NK-92 treated with Interleukin-12 subunit alpha and Interleukin-12 subunit beta, amount 100 ng/mL, for 24 hours (cell line): ENCODE measurements at regions not wholly inside any gene's neighbourhood (a gene's known extent, or its start where the extent isn't known, plus 50 kb on each side); places are given as distances from the start of the nearest gene placed in this dataset.

Experiments used
- DNase-seq: peaks from one replicate; lab custom pipeline; 2025; lab: John Stamatoyannopoulos, UW

DNA sequence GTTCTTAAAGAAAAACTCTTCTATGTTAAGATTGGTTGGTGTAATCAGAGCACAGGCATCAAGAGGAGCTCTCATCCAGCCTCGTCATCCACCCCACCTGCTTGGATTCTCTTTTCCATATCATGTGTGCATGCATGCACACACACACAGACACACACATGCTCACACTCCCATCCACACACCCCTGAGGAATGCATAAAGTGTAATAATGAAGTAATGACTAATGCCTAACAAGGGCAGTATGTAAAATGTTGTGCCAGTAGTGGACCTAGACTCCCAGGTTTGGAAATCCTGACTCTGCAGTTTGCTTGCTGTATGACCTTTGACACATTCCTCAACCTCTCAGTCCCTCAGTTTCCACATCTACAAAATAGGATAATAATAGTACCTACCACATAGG, 280.0 kb upstream of the ANKRD55 start:
- DNase-seq: no peak

DNA sequence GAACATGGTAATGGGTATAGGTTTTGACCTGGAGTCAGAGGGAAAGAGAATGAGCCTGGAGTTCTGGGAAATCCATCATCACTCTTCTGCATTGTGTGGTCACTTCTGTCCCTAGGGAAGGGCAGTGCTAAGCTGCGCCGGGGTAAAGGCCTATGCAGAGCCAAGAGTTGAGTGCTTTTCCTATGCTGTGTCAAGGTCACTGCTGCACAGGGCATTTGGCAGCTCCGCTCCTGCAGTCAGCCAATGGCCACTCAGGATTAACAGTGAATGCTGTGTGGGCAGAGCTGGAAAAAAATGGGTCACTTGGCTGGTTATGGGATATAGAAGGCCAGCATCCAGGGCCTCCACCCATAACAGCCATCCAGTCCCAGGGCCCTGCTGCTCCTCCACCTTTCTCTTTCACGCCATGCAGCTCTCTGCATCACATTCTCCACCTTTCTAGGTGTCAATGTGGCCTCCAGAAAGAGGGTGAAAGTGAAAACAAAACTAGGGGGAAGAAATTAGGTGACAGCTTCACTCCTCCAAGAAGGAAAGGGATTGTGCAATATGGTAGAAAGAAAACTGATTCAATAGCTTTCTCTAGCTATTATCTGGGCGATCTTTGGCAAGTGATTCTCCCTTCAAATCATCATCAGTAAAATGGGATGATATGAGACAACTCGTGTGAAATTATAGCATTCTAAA, 279.3 kb upstream of the ANKRD55 start:
- DNase-seq: no peak

DNA sequence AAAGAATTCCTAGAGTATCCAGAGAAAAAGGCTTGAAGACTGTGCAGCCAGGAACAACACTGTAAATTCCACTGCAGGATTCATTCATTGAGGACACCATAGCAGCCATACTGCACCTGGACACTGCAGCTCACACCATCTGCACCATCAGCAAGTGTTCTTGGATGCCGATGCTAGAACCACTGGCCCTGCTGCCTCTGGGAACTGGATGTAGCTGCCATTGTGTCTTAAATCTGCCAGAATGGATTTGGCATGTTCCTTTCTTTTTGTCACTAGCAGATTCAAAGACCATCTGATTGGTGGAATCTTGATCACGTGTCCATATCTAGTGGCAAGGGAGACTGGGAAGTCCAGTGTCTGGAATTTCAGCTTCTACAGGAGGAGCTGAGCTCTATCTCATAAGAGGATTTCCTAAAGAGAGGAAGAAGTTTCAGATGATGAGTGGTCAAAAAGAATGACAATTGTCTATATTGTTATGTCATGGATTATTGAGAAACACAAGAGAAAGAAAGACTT, 278.3 kb upstream of the ANKRD55 start:
- DNase-seq: no peak

DNA sequence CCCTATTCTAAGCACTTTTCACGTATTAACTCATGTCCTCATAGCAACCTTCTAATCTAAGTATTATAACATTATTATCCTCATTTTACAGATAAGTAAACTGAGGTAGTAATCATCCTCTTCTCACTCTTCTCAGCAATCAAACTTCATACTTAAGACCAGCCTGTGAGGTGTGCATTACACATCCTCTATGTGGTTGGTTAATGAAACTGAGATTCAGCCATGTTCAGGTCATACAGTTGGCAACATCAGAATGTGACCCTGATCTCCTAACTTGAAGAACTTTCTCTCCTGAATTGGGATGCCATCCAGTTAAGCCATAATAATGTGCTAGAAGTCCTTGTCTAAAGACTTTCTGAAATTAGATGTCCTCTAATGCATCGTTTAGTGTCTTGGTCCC, 275.1 kb upstream of the ANKRD55 start:
- DNase-seq: no peak

DNA sequence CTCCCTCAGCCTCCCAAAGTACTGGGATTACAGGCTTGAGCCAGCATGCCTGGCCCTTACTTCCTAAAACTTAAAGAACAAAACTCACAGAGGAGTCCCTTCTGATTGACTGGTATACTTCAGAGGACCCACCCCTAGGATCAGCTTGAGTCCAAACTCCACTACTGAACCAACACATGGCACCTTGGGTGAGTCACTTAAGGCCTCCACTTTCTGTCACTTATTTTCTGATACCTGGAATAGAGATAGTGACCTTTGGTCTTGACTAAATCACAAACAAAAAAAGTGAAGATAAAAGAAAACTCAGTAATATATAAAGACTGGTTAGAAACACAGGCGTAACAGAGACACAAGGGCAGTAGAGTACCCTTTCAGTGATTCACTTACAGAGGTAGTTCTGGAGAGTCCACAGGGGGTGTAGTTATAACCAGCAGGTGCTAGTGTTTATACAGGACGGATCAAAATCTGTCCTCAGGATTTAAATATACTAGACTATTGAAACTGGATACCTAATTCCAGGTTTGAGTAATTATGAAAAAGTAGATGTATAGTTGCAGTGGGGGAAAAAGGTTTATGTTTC, 274.3 kb upstream of the ANKRD55 start:
- DNase-seq: no peak

DNA sequence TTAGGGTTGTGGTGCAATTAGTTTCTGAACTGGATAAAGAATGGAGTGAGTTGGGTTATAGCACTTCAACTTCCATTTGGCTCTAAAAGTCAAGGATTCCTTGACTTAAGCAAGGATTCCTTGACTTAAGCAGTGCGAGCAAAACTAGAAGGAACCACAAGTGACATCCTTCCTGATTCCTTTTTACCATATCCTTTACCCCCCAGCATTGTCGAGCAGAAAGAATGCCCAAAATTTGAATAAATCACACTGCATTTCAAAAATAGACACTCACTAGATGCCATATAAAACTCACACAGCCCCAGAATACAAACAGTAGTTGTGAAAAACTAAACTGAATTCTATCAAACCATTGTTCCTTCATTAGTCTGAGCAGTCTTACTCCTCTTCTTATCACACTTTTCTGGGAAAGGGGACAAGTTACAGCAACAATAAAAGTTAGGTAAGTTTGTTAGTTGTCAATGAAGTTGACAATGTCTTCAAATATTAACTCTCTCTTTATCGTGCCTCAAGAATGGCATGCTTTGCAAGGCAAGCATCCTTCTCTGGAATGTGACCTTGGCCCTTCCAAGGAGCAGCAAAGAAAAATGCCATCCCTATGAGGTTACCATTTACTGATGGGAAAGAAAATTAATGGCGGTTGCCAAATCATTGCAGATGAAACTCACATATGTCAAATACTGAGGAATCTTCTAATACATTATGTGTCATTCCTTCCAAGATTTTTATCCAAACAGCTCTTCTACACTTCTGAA, 273.3 kb upstream of the ANKRD55 start:
- no peak for DNase-seq

DNA sequence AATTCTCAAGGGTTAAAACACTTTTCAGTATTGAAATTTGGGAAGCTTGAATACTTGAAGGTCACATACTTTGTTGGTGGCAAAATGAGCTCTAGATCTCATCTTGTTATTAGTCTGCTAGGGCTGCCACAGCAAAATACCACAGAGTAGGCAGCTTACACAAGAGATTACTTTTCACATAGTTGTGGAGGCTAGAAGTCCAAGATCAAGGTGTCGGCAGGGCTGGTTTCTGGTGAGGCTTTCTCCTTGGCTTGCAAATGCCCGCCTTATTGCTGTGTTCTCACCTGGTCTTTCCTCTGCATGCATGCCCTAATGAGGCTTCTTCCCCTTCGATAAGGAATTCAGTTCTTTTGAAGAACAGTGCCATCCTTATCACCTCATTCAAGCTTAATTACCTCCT, 270.8 kb upstream of the ANKRD55 start:
- DNase-seq: no peak

DNA sequence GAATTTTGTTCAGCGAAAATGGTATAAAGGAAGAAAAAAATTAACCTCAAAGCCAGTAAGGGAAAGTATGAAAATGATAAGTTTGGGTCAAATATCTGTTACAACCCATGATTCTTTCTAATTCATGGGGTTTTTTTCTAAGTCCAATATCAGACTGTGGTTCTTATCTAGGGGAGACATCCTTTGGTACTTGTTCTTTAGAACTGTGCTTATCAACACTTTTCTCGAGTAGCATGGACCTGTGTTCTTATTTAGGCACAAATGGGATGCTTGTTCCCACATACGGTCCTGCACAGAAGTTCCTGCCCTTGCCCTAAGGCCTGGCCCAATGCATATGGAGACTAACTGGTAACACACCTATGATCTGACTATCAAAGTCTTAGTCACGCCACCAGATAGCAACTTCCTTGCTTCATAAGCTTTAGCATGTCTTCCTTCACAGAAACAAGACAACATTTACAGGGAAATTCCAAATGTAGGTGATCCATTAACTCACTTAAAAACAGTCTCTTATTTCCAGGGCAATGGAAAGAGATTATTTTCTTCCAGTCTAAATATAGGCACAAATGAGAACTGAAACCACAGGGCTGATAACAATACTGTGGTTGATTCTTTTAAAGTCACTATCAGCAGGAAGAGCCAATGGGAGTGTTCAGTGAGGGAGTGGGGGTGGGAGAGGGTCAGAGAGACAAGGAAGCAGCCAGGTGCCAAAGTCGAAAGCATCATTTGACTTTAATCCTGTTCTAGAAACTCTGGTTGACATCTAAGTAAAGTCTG, 268.8 kb upstream of the ANKRD55 start:
- DNase-seq: no peak

DNA sequence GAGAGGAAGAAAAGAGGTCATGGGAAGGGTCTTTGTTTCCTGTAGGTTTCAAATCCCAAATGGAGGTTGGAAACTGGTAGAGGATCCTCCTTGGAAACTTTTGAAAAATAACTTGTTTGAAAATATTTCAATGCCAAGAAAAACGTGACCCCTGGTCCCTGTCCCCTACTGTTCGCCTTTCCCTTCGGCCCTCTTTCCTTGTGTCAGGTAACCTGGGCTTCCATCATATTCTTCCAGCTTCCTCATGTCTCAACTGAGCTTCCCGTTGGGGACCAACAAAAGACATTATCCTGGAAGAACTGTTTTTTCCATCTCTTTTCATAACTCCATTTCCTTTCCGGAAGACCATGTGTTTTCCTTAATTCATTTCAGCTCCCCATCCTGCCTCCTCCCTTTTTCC, 266.8 kb upstream of the ANKRD55 start:
- DNase-seq: no peak

DNA sequence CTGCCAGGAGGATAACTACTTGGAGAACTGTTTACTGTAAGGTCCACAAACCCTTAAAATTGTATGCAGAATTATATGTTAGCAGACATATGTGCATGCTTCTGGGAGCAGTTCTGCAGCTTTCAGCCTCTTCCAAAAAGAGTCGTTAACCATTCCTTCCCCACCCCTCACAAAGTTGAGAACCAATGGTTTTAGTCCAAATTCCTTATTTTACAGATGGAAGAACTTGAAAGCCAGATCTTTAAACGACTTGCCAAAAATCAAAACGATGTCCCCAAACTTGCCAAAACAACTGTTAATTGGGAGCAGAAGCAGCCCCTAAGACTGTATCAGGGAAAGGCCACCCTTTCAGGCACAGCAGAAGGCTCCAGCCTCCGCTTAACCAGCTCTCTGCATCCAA, 266.4 kb upstream of the ANKRD55 start:
- DNase-seq: no peak

DNA sequence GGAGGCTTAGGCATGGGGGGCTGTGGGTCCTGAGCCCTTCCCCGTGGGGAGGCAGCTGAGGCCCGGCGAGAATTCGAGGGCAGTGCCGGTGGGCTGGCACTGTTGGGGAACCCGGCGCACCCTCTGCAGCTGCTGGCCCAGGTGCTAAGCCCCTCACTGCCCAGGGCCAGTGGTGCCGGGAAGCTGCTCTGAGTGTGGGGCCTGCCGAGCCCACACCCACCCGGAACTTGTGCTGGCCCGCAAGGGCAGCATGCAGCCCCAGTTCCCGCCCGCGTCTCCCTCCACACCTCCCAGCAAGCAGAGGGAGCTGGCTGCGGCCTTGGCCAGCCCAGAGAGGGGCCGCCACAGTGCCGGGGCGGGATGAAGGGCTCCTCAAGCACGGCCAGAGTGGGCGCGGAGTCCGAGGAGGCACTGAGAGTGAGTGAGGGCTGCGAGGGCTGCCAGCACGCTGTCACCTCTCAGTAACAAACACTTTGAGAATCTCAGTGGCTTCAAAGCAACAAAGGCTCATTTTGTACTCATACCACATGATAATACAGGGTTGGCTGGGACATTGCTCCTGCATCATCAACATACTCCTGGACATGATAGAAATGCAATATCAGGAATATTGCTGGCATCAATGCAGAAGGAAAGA, 265.7 kb upstream of the ANKRD55 start:
- DNase-seq: no peak

DNA sequence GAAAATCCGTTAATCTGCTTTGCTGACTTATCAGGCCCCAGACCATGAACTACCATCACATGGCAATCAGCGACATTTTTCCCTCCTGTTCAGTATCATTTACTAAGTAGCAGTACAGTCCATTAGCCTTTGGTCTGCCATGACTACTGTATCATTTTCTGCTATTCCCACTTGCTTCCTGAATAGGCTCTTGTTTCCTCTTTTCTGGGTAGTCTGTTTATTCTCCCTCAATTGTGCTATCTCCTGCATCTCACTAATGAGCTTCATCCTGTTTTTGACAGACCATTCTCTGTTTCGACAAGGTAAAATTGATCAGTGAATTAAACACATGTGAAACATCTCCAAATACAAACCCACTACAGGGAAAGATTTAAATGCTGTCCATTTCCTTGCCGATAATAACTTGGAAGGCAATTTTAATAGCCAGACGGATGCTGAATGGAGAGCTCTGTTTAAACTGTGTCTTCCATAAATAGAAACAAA, 263.5 kb upstream of the ANKRD55 start:
- no peak for DNase-seq

DNA sequence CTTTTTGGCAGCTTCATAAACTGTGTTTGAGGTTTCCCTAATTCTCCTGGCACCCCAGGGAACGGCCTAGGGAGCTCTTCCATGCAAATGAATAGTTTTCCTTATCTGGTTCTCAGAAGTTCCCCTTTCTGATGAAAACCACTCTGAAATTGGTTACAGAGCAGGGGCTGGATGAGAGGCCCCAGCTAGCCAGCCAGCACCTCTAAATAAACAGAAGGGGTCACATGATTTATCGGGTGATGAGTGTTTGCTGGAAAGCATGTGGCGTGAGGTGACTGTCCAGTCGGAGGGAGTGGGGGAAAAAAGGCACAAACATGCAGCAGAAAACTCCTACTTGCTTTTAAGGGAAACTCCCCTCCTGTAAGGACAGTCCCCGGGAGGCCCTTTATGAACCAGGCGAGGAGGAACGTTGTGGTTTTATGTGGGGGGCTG, 261.2 kb upstream of the ANKRD55 start:
- no peak for DNase-seq

DNA sequence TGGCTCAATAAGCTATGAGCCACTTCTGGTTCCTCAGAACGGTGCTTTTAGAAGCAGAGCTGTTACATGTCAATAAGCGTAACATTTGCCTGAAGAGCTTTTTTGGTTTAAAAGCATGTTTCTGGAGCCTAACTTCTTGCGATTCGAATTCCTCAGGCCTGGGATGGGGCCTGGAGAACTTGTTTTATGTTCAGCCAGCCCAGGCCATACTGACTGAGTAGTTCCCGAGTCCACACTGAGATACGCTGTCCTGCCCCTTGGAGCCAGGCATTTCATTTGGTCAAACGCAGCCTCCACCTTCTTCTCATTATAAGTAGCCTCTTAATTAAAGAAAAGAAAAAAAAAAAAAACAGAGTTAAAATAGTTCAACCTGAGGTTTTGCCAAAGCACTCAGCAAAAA, 260.6 kb upstream of the ANKRD55 start:
- no peak for DNase-seq

DNA sequence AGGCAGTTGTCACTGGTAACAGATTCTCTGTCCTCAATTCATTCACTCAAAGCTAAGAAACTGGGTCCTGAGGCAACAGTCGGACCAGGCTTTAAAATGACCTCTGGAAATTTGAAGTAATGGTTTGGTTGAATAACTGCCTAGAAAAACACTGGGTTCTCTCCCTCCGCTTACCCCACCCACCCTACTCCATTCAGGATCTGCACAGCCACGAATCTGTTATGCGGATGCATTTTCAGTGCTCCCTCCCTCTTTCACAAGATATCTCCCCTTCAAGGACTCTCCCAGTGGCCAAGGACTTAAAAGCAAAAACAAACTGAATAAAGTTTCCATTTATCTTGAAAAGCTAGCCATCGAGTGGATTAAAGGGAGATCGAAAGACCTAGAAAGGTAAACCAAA, 260.2 kb upstream of the ANKRD55 start:
- no peak for DNase-seq

DNA sequence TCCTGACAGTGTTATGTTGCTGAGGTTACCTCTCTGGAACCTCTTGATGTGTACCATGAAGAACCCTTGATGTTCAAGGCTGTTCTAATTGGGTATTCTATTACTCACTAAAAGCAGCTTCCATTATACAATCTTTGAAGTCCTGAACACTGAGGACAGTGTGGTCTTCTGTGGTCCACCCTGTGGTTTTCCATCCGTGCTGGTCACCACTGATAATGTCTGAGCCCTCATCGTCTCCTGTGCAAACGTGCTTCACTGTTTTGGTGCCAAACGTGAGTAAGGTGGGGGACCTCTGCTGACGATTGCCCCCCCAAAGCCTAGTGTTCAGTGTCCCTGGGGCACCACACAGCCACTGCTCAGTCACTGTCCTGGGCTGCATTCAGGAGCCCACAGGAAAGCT, 259.7 kb upstream of the ANKRD55 start:
- DNase-seq: no peak

DNA sequence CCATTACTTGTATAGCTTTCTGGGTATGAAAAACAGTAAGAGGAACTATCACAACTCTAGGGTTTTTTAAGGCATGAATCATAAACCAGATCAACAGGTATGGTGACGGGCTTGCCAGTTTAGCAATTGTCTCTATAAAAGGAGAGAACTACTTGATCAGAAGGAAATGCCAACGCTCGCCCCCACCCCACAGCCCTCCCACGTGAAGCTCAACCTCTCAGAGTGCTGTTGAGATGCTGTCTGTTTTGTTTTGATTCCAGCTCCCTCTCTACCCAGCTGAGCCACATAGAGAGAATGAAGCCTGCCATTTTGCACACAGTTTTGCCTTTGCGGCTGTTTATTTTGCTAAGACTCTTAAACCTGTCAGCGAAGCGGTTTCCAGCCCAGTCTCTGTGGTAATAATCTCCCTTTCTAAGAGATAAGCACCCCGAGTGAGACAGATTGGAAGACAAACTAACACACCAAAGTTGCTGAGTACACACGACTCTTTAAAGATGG, 257.9 kb upstream of the ANKRD55 start:
- DNase-seq: no peak

DNA sequence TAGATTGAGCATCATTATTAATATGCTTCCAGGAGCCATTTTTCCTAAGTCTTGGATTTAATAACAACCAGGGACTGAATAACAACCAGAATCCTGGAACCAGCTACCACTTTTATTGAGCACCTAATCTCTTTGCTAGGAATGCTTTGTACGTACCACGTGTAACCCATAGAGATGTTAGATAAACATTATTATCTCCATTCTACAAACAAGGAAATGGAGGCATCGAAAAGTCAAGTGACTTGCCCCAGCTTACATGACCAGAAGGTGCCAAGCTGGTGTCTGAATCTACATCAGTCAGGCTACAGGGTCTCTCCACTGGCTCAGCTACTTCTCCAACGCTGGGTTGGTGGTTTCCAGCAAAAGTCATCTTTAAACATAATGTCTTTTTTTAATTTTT, 256.1 kb upstream of the ANKRD55 start:
- DNase-seq: no peak

DNA sequence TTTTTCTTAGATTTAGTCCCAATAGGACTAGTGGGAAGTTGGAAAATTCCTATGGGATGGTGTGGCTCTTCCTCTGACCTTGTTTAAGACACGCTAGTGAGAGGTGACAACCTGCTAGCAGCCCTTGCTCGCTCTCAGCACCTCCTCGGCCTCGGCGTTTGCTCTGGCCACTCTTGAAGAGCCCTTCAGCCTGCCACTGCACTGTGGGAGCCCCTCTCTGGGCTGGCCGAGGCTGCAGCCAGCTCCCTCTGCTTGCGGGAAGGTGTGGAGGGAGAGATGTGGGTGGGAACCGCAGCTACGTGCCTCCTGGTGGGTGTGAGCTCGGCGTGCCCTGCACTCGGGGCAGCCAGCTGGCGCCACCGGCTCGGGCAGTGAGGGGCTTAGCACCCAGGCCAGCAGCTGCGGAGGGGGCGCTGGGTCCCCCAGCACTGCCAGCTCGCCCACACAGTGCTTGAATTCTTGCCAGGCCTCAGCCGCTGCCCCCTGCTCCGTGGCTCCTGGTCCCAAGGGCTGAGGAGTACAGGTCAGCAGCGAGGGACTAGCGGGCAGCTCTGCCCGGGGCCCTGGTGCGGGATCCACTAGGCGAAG, 254.5 kb upstream of the ANKRD55 start:
- DNase-seq: no peak

DNA sequence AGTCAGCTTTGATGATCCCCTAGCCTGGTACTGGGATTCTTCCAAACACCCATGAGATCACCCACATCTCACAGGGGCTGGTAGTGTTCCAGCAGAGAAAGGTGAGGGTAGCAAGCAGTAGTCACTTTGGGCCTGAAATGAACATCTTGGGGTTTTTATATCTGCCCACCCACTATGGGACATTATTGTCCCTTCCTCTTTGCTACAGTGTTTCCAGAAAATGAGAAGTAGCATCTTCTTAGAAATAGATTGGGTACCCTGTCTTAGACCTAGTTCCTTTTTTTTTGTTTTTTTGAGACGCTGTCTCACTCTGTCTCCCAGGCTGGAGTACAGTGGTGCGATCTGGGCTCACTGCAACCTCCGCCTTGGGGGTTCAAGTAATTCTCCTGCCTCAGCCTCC, 249.2 kb upstream of the ANKRD55 start:
- DNase-seq: no peak
